ENCODE measurements at regions not wholly inside any gene's neighbourhood (a gene's known extent, or its start where the extent isn't known, plus 50 kb on each side); places are given as distances from the start of the nearest gene placed in this dataset.

DNA sequence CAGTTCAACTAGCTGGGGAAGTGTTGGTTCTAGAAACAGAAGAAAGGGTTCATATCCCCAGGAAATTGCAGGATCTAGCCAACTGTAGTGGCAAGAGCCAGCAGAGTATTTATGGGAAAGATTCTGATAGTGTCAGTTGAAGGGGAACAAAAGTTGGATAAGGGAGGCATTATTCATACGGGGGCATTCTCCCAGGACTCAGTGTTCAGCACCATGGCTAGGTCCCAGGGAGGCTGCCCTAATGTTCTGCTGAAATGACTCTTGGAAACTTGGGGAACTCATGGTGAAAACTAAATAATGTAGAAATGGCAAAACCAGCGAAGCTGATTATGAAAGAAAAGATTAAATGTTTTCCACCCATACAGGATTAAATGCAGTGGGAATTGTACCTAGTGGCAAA lies 543.7 kb downstream of the TRIB2 start:
- no peak for TF ChIP-seq POLR2A (IDR thresholded peaks at IDR 0.05)
- TF ChIP-seq, protein P1, sequence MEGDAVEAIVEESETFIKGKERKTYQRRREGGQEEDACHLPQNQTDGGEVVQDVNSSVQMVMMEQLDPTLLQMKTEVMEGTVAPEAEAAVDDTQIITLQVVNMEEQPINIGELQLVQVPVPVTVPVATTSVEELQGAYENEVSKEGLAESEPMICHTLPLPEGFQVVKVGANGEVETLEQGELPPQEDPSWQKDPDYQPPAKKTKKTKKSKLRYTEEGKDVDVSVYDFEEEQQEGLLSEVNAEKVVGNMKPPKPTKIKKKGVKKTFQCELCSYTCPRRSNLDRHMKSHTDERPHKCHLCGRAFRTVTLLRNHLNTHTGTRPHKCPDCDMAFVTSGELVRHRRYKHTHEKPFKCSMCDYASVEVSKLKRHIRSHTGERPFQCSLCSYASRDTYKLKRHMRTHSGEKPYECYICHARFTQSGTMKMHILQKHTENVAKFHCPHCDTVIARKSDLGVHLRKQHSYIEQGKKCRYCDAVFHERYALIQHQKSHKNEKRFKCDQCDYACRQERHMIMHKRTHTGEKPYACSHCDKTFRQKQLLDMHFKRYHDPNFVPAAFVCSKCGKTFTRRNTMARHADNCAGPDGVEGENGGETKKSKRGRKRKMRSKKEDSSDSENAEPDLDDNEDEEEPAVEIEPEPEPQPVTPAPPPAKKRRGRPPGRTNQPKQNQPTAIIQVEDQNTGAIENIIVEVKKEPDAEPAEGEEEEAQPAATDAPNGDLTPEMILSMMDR (IDR thresholded peaks at IDR 0.05), result no peak
- TF ChIP-seq EP300 (IDR thresholded peaks at IDR 0.05; ENCODE audit: low read depth), result no peak
- no peak for TF ChIP-seq POLR2AphosphoS5 (IDR thresholded peaks at IDR 0.05)
